Right renal pelvis (tissue), 4 donors: ENCODE measurements at regions not wholly inside any gene's neighbourhood (a gene's known extent, or its start where the extent isn't known, plus 50 kb on each side); places are given as distances from the start of the nearest gene placed in this dataset.

ENCODE experiments used
- DNase-seq, 4 donors: peaks; one replicate each; pipeline ENCODE4 v3.0.0-alpha.2; 2013; ENCODE audit warnings: low read depth in 4 of 4, low spot score in 3 of 4, missing footprints in 1 of 4

GRCh38 chr6:14848019-14848418 lies 397.9 kb upstream of the JARID2 start:
- no peak for DNase-seq

DNA sequence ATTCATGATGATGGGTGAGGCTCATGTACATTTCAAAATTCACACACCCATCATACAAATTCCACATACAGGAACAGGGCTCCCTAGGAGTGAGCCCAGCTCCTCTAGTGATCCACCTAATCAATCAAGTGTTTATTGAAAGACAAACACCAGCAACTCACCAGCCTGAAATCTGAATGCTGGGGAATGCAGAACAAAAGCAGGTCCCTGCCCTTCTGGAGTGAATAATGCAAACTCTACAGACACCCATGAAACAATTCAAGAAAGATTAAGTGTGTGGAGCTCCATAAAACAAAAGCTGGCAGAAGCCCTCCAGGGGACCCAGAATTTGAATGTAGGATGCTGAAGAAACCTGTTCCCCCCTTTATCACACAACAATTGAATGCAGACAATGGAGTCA lies 396.7 kb upstream of the JARID2 start:
- no peak for DNase-seq

DNA sequence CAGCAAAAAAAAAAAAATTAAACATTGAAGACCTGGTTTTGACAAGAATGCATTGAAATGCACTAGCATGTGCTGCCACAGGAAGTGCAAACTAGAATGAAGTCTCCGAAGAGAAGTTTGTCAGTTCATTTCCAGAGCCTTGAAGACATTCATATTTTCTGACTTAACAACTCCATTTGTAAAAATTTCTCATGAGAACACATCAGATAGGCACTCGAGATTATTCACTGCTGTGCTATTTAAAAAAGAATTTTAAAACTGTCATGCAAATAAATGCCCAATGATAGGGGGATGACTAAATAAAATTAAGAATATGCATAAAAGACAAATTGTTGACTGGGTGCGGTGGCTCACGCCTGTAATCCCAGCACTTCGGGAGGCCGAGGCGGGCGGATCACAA lies 394.6 kb upstream of the JARID2 start:
- DNase-seq, result no peak

DNA sequence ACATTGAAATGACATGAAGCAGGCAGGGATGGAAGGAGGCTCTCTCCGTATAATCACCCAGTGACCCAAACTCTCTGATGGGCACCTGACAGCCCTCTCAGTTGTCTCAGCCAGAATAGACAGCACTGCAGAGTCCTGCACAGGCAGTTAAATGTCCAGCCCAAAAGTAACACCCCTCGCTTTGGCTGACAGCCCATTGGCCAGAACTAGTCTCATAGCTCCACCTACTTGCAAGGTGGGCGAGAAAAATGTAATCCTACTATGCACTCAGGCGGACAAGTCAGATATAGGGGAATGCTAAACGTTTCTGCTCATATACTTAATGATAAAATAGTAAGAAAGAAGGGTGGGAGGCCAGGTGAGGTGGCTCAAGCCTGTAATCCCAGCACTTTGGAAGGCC lies 393.5 kb upstream of the JARID2 start:
- DNase-seq, result no peak

DNA sequence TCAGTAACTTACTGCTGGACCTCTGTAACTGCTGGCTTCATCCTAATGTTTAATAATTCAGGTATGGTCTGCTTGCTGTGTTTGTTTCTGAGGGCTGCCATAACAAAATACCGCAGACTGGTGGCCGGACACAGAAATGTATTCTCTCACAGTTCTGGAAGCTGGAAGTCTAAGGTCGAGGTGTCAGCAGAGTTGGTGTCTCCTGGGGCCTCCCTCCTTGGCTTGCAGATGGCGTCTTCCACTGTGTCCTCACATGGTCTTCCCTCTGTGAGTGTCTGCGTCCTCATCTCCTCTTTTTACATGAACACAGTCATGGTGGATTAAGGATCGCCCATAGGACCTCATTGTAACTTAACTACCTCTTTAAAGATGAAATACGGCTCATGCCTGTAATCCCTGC lies 389.7 kb upstream of the JARID2 start:
- DNase-seq, result no peak

- no peak for DNase-seq
These were observed 388.9 kb upstream of the JARID2 start for GRCh38 chr6:14857001-14857400.

GRCh38 chr6:14857501-14857900 lies 388.4 kb upstream of the JARID2 start:
- DNase-seq, result no peak

DNA sequence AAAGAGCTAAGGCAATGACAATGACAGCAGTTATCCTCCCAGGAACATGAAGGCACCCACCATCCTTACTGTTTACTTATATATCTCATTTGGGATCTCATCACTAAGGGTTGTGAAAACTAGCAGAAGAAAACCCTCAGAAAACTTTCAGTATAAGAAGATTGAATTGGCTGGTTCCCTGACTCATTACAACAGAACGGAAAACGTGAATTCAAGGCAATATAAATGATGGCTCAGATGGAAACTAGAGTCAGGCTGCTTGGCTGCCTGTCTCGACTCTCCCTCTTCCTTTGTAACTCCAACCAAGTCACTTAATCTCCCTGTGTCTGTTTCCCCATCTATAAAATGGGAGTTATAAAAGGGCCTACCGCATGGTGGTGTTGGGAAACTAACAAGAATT lies 387.1 kb upstream of the JARID2 start:
- no peak for DNase-seq

GRCh38 chr6:14860774-14861173 lies 385.1 kb upstream of the JARID2 start:
- no peak for DNase-seq

GRCh38 chr6:14861491-14861943 lies 384.4 kb upstream of the JARID2 start:
- DNase-seq, result no peak

GRCh38 chr6:14862845-14863244 lies 383.0 kb upstream of the JARID2 start:
- DNase-seq, result no peak

DNA sequence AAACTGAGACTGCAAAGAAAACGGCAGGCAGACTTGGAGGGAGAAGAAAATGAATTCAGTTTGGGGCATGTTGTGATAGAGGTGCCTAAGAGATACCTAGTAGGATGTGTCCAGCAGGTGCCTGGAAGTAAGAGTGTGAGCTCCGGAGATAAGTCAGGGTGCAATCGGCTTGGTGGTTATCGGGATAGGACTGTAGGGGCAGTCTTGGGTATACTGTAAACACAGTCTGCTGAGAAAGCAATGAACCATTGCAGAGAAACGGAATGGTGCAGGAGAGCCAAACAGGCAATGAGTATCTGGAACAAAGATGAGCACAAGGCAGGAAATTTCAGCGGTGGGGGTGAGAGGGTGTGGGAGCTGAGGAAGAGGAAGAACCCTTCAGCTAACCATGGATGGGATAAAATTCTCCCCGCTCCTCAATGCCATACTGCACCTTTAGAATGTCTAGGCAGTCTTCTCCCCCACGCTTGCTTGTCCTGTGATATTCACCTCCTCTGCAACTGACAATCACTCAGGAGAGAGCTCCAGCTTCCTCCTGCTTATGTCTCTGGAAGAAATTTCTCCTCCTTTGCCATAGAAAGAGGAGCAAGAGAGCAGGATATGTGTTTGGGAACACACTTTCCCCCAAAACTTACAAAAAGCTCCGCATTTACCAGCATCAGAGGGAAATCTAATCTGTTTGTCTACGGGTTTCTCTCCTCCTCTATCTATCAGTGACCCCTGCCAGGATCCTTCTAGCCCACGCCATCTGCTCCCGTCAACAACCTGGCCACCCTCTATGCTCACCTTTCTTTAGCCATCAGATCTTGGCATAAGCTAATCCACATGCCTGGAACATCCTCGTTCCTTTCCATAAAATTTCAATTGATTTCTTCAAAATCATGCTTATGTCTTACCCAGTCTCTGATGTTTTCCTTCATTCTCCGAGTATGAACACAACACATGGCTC lies 381.7 kb upstream of the JARID2 start:
- no peak for DNase-seq

DNA sequence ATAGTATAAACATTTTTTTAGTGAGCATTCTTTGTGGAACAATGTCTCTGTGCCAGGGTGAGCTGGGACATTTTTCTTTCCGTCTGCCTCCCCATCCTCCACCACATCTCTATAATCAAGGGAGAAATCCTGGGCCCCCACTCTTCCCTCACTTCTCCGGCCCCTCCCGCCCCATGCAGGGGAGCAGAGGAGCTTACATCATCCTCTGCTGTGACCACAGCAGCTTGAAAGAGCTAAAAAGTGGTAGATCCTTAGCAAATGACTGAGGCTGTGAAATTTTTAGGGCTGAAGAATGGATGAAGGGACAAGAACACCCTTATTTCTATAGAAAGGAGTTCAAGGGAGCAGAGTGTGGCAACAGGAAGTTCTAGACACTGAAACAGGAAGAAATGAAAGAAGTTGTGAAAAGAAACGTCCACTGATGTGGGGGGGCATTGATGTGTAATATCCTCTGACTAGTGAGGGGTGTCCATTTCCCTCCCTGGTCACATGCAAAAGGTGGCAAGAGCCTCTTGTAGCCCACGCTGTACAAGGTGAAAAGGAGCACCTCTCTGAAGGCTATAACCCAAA lies 380.3 kb upstream of the JARID2 start:
- no peak for DNase-seq

DNA sequence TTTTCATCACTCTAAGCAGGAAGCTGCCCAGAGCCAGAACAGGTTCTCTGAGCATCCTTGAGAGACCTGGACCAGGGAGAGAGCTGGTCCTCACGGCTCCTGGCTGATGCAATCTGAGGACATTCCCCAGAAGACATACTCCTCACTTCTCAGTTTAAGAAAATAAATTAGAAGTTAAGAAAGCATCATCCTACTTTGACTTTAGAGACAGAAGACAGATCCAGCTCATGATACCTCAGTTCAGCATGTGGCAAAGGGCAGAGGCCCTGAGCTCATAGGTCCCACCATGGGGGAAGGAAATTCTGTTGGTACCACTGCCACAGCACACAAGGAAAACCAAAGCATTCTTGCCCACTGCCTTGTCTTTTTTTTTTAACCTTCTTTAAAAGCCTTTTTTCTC lies 378.1 kb upstream of the JARID2 start:
- DNase-seq, result no peak

- DNase-seq, result no peak
These were observed 374.6 kb upstream of the JARID2 start for GRCh38 chr6:14871221-14871620.

DNA sequence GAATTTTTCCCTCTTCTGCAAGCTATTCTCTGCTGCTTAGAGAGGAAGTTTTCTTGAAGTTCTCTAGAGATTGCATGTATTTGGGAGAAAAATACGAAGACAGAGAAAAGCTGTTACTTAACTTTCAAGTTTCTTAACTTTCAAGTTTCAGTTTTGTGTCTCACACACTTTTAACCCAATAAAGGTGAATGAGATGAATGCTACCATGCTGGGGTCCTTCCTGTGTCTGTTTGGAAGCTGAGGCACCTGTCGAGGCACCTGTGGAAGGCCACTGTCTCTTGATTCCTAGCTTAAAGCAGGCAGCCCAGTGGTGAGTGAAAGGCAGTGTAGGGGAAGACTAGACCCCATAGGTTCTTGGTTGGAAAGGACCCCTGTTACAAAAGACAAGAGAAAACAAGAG lies 372.8 kb upstream of the JARID2 start:
- DNase-seq, result no peak

DNA sequence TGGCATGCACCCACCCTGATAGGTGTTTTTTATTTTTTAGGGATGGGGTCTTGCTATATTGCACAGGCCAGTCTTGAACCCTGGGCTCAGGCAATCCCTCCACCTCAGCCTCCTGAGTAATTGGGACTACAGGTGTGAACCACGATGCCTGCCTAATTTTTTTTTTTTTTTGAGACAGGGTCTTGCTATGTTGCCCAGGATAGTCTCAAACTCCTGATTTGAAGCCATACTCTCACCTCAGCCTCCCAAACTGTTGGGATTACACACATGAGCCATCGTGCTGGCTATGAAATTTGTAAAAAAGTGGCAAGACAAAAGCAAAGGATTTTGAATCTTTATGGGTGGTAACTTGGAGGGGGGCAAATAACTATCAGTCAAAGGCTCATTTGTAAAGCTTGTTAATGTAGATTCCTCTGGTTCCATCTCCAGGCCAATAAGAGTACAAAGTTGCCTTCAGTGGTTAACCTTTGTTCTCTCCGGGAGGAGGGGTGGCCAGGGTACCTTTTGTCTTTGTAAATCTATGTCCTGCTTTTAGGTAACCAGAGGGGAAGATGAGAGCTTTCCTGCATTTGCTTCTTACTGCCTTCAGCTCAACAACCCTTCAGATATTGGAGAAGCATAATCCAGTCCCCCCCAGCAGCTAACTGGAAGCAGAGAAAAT lies 372.0 kb upstream of the JARID2 start:
- DNase-seq, result no peak

DNA sequence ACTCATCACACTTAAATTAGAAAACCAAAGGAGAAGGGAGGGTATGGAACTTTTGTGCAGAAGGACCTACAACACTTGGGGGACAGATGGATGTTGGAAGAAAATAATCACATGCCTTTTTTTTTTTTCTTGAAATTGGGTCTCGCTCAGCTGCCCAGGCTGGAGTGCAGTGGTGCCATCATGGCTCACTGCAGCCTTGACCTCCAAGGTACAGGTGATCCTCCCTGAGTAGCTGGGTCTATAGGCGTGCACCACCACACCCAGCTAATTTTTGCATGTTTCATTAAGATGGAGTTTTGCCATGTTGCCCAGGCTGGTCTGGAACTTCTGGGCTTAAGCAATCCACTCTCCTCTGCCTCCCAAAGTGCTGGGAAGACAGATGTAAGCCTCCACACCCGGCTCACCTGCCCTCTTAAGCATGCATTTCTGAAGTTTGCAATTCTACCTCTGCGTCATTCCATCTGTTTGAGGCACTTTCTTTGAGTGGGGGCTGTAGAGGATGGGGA lies 370.8 kb upstream of the JARID2 start:
- no peak for DNase-seq

- DNase-seq, result no peak
These were observed 370.3 kb upstream of the JARID2 start for GRCh38 chr6:14875481-14876063.

DNA sequence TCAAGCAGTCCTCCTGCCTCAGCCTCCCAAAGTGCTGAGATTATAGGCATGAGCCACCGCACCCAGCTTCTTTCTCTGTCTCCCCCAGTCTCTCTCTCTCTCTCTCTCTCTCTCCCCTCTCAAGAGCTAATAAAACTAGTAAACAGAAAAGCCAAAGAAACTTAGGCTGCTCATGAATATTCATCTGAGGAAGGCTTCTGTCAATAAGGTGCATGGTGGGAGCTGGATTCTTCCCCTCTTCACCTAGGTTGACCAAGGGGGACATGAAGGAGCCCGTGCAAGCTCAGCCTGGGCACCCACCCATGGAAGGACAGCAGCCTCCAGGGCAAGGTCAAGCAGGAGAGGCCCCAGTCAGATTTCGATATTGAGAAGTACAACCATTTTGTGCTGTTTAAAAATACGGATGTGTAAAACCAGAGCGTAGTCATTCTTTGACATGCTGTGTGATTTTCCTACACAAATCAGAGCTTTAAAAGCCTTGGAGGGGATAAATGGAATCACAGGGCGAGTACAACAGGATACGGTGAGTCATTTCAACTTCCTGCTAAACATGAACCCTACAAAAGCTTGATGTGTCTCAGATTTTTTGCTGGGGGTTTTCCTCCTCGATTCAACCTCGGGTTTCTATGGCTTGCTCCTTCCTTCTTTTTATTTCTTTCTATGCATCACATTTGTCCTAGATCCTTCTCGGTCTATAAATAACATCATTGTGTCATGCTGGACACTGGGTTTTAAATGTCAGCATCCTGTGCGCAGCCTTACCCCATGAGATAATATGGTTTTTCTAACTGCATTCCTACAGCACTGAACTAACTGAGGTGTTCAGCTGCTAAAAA lies 368.9 kb upstream of the JARID2 start:
- no peak for DNase-seq
